ENCODE measurements at regions not wholly inside any gene's neighbourhood (a gene's known extent, or its start where the extent isn't known, plus 50 kb on each side); places are given as distances from the start of the nearest gene placed in this dataset.
"Not testable (repeated sequence)": the region's sequence is repeated elsewhere in the genome, so short reads cannot be mapped to it uniquely, and the experiment has no call there.

DNA sequence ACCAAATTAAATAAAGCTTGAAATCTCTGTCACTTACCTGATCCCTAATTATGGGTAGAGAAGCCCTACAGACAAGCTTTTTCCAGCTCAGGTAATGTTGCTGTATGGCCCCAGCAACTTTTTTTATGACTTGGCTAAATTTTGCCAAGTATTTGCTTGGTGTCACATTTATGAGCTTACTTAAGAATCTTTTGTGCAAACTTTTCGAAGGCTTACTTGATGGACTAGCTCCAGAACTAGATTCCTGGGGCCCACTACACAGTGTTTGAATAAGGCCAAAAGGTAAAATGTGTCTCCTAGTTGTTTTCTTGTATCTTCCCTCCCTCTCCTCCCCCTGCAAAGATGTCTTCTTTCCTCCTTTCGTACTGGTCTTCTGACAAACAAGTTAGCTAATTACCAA, 257.9 kb downstream of the OSR1 start:
- Histone ChIP-seq H3K4me3 (ENCODE audit: low read length) (no peak overlapping the region), H3K4me2 (ENCODE audit: low read length) (no peak overlapping the region)
- TF ChIP-seq, protein P1, sequence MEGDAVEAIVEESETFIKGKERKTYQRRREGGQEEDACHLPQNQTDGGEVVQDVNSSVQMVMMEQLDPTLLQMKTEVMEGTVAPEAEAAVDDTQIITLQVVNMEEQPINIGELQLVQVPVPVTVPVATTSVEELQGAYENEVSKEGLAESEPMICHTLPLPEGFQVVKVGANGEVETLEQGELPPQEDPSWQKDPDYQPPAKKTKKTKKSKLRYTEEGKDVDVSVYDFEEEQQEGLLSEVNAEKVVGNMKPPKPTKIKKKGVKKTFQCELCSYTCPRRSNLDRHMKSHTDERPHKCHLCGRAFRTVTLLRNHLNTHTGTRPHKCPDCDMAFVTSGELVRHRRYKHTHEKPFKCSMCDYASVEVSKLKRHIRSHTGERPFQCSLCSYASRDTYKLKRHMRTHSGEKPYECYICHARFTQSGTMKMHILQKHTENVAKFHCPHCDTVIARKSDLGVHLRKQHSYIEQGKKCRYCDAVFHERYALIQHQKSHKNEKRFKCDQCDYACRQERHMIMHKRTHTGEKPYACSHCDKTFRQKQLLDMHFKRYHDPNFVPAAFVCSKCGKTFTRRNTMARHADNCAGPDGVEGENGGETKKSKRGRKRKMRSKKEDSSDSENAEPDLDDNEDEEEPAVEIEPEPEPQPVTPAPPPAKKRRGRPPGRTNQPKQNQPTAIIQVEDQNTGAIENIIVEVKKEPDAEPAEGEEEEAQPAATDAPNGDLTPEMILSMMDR (IDR thresholded peaks at IDR 0.05; ENCODE audit: low read depth, low read length, poor library complexity, severe bottlenecking) = no peak
- TF ChIP-seq EZH2phosphoT487 (IDR thresholded peaks at IDR 0.05; ENCODE audit: borderline replicate concordance, low read length) = no peak

DNA sequence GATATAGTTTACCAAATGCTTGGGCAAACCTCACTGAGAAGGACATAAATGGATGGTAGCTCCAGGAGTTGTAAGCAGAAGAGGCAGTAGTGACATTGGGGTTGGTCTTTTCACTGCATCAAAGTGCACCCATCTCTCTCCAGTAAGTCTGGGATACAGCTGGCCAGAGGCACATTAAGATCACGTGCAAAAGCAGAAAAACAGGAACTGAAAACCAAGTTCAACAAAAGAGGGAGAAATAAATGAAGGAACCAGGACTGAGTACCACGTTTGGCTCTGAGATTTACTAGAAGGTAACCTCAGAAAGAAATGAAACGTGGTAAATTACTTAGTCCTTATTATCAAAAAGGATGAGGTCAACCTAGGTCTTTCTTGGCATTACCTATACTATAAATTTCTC, 259.2 kb downstream of the OSR1 start:
- TF ChIP-seq, protein P1 (IDR thresholded peaks at IDR 0.05; ENCODE audit: low read depth, low read length, poor library complexity, severe bottlenecking) = no peak
- TF ChIP-seq EZH2phosphoT487 (IDR thresholded peaks at IDR 0.05; ENCODE audit: borderline replicate concordance, low read length) = no peak
- Histone ChIP-seq H3K9me2 (replicated peaks; ENCODE audit: control insufficient read depth, low read length) (no peaks in the 10 kb centered on the region), H3K4me1 (ENCODE audit: control insufficient read depth, low read length) (no peaks in the 10 kb centered on the region), H3K9me3 (ENCODE audit: control insufficient read depth, insufficient read depth, low read length) (no peaks in the 10 kb centered on the region), H4K20me1 (ENCODE audit: control insufficient read depth, insufficient read depth, low read depth, low read length) (no peaks in the 10 kb centered on the region), H3K27ac (ENCODE audit: low read depth, low read length) (no peak overlapping the region), H3K4me2 (ENCODE audit: low read length) (no peak overlapping the region), H3K79me2 (ENCODE audit: control insufficient read depth, low read length) (no peaks in the 10 kb centered on the region), H3F3A (ENCODE audit: control insufficient read depth, insufficient read depth) (no peaks in the 10 kb centered on the region), H3K4me3 (ENCODE audit: low read length) (no peak overlapping the region), H3K36me3 (ENCODE audit: control insufficient read depth, low read length) (no peaks in the 10 kb centered on the region), H3K27me3 (ENCODE audit: control insufficient read depth, low read length) (no peaks in the 10 kb centered on the region)

More for the DNA sequence above, 257.9 kb downstream of the OSR1 start:
- H3K27me3 ChIP-seq (ENCODE audit: control insufficient read depth, low read length) = no peaks in the 10 kb centered on the region
- H3K79me2 ChIP-seq (ENCODE audit: control insufficient read depth, low read length) = no peaks in the 10 kb centered on the region
- H3K9me2 ChIP-seq (replicated peaks; ENCODE audit: control insufficient read depth, low read length) = no peaks in the 10 kb centered on the region
- no peak overlapping the region for H3K27ac ChIP-seq (ENCODE audit: low read depth, low read length)
- no peaks in the 10 kb centered on the region for H3F3A ChIP-seq (ENCODE audit: control insufficient read depth, insufficient read depth)
- H4K20me1 ChIP-seq (ENCODE audit: control insufficient read depth, insufficient read depth, low read depth, low read length) = no peaks in the 10 kb centered on the region
- no peaks in the 10 kb centered on the region for H3K9me3 ChIP-seq (ENCODE audit: control insufficient read depth, insufficient read depth, low read length)
- H3K36me3 ChIP-seq (ENCODE audit: control insufficient read depth, low read length) = no peaks in the 10 kb centered on the region
- H3K4me1 ChIP-seq (ENCODE audit: control insufficient read depth, low read length) = no peaks in the 10 kb centered on the region

DNA sequence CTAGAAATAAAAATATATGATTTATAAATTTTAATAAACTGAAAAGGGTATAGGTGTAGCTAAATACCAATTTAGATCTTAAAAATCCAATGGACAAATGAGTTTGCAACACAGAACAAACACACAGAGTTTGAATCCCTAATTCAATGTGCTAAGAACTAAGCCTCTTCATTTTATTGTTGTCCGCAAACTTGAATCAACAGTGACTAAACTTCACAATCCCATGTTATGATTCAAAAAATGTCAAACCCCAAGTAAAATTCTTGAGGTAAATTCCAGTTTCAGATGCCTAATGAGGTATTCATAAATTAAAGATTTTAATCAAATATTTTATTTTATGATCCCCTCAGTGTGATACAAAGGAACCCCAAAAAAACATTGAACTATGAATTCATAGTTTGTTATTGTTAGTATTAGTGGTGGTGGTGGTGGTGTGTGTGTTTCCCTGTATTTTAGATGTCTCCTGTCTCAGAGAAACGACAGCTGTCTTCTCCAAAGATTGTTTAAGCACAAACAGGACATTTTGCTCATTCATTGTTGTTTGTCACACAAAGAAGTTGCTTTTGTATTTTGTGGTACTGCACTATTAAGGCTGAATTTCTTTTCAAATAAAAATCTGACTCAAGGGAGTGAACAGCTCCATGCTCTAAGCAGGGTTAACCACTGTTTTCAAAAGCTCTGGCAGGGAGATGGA, 259.8 kb downstream of the OSR1 start:
- no peaks in the 10 kb centered on the region for H4K20me1 ChIP-seq (ENCODE audit: control insufficient read depth, insufficient read depth, low read depth, low read length)
- no peaks in the 10 kb centered on the region for H3K9me3 ChIP-seq (ENCODE audit: control insufficient read depth, insufficient read depth, low read length)
- no peaks in the 10 kb centered on the region for H3K27me3 ChIP-seq (ENCODE audit: control insufficient read depth, low read length)
- H3K4me2 ChIP-seq (ENCODE audit: low read length) = no peak overlapping the region
- H3K36me3 ChIP-seq (ENCODE audit: control insufficient read depth, low read length) = no peaks in the 10 kb centered on the region
- no peak for TF ChIP-seq EZH2phosphoT487 (IDR thresholded peaks at IDR 0.05; ENCODE audit: borderline replicate concordance, low read length)
- TF ChIP-seq, protein P1 (IDR thresholded peaks at IDR 0.05; ENCODE audit: low read depth, low read length, poor library complexity, severe bottlenecking) = no peak
- H3F3A ChIP-seq (ENCODE audit: control insufficient read depth, insufficient read depth) = no peaks in the 10 kb centered on the region
- no peaks in the 10 kb centered on the region for H3K79me2 ChIP-seq (ENCODE audit: control insufficient read depth, low read length)
- H3K9me2 ChIP-seq (replicated peaks; ENCODE audit: control insufficient read depth, low read length) = no peaks in the 10 kb centered on the region
- no peak overlapping the region for H3K4me3 ChIP-seq (ENCODE audit: low read length)
- no peak overlapping the region for H3K27ac ChIP-seq (ENCODE audit: low read depth, low read length)
- H3K4me1 ChIP-seq (ENCODE audit: control insufficient read depth, low read length) = no peaks in the 10 kb centered on the region

DNA sequence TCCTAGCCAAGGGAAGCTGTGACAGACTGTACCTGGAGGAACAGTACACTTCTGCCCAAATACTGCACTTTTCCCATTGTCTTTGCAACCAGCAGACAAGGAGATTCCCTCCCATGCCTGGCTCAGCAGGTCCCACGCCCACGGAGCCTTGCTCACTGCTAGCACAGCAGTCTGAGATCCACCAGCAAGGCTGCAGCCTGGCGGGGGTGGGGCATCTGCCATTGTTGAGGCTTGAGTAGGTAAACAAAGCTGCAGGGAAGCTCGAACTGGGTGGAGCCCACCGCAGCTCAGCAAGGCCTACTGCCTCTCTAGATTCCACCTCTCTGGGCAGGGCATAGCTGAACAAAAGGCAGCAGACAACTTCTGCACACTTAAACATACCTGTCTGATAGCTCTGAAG, 268.9 kb downstream of the OSR1 start:
- not testable (repeated sequence) for H4K20me1 ChIP-seq (ENCODE audit: control insufficient read depth, insufficient read depth, low read depth, low read length); H3K9me3 ChIP-seq (ENCODE audit: control insufficient read depth, insufficient read depth, low read length); H3K36me3 ChIP-seq (ENCODE audit: control insufficient read depth, low read length); H3K4me3 ChIP-seq (ENCODE audit: low read length); H3K27ac ChIP-seq (ENCODE audit: low read depth, low read length); H3K4me2 ChIP-seq (ENCODE audit: low read length); H3K9me2 ChIP-seq (replicated peaks; ENCODE audit: control insufficient read depth, low read length); H3K79me2 ChIP-seq (ENCODE audit: control insufficient read depth, low read length); H3K27me3 ChIP-seq (ENCODE audit: control insufficient read depth, low read length); H3K4me1 ChIP-seq (ENCODE audit: control insufficient read depth, low read length); H3F3A ChIP-seq (ENCODE audit: control insufficient read depth, insufficient read depth)

Measured in DOHH2 (cell line).